ENCODE measurements at regions not wholly inside any gene's neighbourhood (a gene's known extent, or its start where the extent isn't known, plus 50 kb on each side); places are given as distances from the start of the nearest gene placed in this dataset.

GRCh38 chr18:41660654-41661053 is 294.4 kb upstream of the PIK3C3 start:
- H3K9me3 Mint-ChIP-seq, result peaks cover 4 to 10% (median 7%) of the 10 kb centered on the region in 5 donors
- no peaks in the 10 kb centered on the region for H3K27me3 ChIP-seq (ENCODE audit: insufficient read depth, low read length, poor library complexity, severe bottlenecking)
- ChIA-PET POLR2A (no interaction called here), CTCF (no interaction called here)
- H3K27me3 Mint-ChIP-seq, result no peaks in the 10 kb centered on the region
- no peak overlapping the region for H3K27ac Mint-ChIP-seq
- H3K36me3 Mint-ChIP-seq, result no peaks in the 10 kb centered on the region
- H3K27ac ChIP-seq (ENCODE audit: low read depth, low read length), result no peak overlapping the region
- H3K4me3 Mint-ChIP-seq, result no peak overlapping the region
- H3K36me3 ChIP-seq (ENCODE audit: insufficient read depth, low read length), result no peaks in the 10 kb centered on the region
- no peaks in the 10 kb centered on the region for H3K4me1 Mint-ChIP-seq
- no peak overlapping the region for H3K4me3 ChIP-seq (ENCODE audit: low read length)
- DNase-seq, result no peak
- no peaks in the 10 kb centered on the region for H3K9me3 ChIP-seq (ENCODE audit: low read length)
- H3K4me1 ChIP-seq (ENCODE audit: insufficient read depth, low read length), result no peaks in the 10 kb centered on the region

DNA sequence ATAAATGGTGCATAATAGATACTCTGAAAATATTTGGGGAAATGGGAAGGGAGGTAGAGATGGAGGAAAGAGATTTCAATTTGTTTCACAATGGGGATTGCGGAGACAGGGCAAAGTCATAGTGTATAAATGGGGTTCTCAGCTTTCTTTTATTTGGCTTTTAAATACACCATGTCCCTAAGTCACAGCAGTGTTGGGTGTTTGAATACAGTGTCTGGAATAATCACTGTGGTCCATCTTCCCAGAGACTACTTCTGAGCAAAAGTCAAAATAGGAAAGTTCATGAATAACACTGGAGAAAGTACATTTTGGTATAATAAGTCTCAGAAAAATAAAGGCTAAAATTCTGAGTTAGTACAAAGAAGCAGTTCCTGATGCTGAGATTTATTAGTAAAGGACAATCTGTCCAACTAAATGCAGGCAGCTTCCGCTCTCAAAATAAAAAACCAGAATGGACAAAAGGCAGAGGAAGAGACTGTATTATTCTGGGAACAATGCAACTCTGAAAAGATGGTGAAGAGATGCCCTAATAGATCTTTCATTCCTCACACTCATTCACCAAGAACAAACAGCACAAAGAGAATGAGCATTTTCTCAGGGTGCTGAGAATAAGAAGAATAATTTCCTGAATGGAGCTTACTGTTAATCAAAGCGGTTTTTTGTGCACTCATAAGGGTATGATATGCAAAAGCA is 295.4 kb upstream of the PIK3C3 start:
- Mint-ChIP-seq H3K4me3 (no peak overlapping the region), H3K27me3 (no peaks in the 10 kb centered on the region), H3K4me1 (no peaks in the 10 kb centered on the region), H3K9me3 (peaks cover 4 to 10% (median 7%) of the 10 kb centered on the region in 5 donors), H3K27ac (no peak overlapping the region), H3K36me3 (no peaks in the 10 kb centered on the region)
- Histone ChIP-seq H3K27me3 (ENCODE audit: insufficient read depth, low read length, poor library complexity, severe bottlenecking) (no peaks in the 10 kb centered on the region), H3K4me3 (ENCODE audit: low read length) (no peak overlapping the region), H3K4me1 (ENCODE audit: insufficient read depth, low read length) (no peaks in the 10 kb centered on the region), H3K27ac (ENCODE audit: low read depth, low read length) (no peak overlapping the region), H3K9me3 (ENCODE audit: low read length) (no peaks in the 10 kb centered on the region), H3K36me3 (ENCODE audit: insufficient read depth, low read length) (no peaks in the 10 kb centered on the region)
- CTCF ChIA-PET, result no interaction called here
- no peak for DNase-seq
- POLR2A ChIA-PET, result interaction anchor here (0.6 kb wide), 1 partner anchor 1926 kb away, joined by 5 read pairs; no protein-coding TSS in a partner anchor

- no peak for DNase-seq
- Histone ChIP-seq H3K4me1 (ENCODE audit: insufficient read depth, low read length) (no peaks in the 10 kb centered on the region), H3K27me3 (ENCODE audit: insufficient read depth, low read length, poor library complexity, severe bottlenecking) (no peaks in the 10 kb centered on the region), H3K36me3 (ENCODE audit: insufficient read depth, low read length) (no peaks in the 10 kb centered on the region), H3K9me3 (ENCODE audit: low read length) (no peaks in the 10 kb centered on the region), H3K27ac (ENCODE audit: low read depth, low read length) (no peak overlapping the region), H3K4me3 (ENCODE audit: low read length) (no peak overlapping the region)
- no peaks in the 10 kb centered on the region for H3K27me3 Mint-ChIP-seq
- no peak overlapping the region for H3K27ac Mint-ChIP-seq
- ChIA-PET CTCF (no interaction called here), POLR2A (no interaction called here)
- H3K4me1 Mint-ChIP-seq, result no peaks in the 10 kb centered on the region
- peaks cover 0 to 5% (median 5%) of the 10 kb centered on the region in 5 donors for H3K9me3 Mint-ChIP-seq
- no peaks in the 10 kb centered on the region for H3K36me3 Mint-ChIP-seq
- no peak overlapping the region for H3K4me3 Mint-ChIP-seq
Measured at GRCh38 chr18:41657189-41657588, 297.8 kb upstream of the PIK3C3 start.

GRCh38 chr18:41655074-41655473 is 300.0 kb upstream of the PIK3C3 start:
- Mint-ChIP-seq H3K4me1 (no peaks in the 10 kb centered on the region), H3K27ac (no peak overlapping the region), H3K9me3 (peaks cover 0 to 5% (median 4%) of the 10 kb centered on the region in 5 donors), H3K36me3 (no peaks in the 10 kb centered on the region), H3K27me3 (no peaks in the 10 kb centered on the region), H3K4me3 (no peak overlapping the region)
- no peaks in the 10 kb centered on the region for H3K27me3 ChIP-seq (ENCODE audit: insufficient read depth, low read length, poor library complexity, severe bottlenecking)
- no peak for DNase-seq
- H3K4me1 ChIP-seq (ENCODE audit: insufficient read depth, low read length), result no peaks in the 10 kb centered on the region
- no peak overlapping the region for H3K27ac ChIP-seq (ENCODE audit: low read depth, low read length)
- no peak overlapping the region for H3K4me3 ChIP-seq (ENCODE audit: low read length)
- H3K9me3 ChIP-seq (ENCODE audit: low read length), result no peaks in the 10 kb centered on the region
- no peaks in the 10 kb centered on the region for H3K36me3 ChIP-seq (ENCODE audit: insufficient read depth, low read length)
- ChIA-PET CTCF (no interaction called here), POLR2A (no interaction called here)

DNA sequence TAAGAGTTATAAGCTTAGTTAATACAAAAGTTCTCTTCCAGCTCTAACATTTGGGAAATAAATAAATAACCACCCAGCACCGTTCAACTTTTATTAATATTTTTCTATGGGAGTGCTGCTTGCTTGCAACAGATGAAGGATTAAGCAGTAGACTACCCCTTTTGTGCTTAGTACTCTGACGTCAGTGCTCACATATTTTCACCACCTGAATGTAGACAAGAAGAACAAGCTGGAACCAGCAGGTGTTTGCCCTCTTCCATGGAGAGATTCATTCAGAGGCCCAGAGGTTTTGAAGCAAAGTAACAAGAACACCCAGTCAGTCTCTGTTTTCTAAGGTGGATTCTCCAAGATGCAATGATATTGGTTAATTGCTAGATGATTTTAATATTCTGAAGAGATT is 307.1 kb upstream of the PIK3C3 start:
- H3K36me3 Mint-ChIP-seq, result no peaks in the 10 kb centered on the region
- Histone ChIP-seq H3K9me3 (ENCODE audit: low read length) (no peaks in the 10 kb centered on the region), H3K36me3 (ENCODE audit: insufficient read depth, low read length) (no peaks in the 10 kb centered on the region), H3K27ac (ENCODE audit: low read depth, low read length) (no peak overlapping the region), H3K4me1 (ENCODE audit: insufficient read depth, low read length) (no peaks in the 10 kb centered on the region), H3K27me3 (ENCODE audit: insufficient read depth, low read length, poor library complexity, severe bottlenecking) (no peaks in the 10 kb centered on the region), H3K4me3 (ENCODE audit: low read length) (no peak overlapping the region)
- CTCF ChIA-PET, result no interaction called here
- H3K9me3 Mint-ChIP-seq, result peaks cover 0 to 12% (median 7%) of the 10 kb centered on the region in 5 donors
- H3K4me1 Mint-ChIP-seq, result no peaks in the 10 kb centered on the region
- POLR2A ChIA-PET, result no interaction called here
- no peak overlapping the region for H3K27ac Mint-ChIP-seq
- H3K27me3 Mint-ChIP-seq, result peaks cover 0 to 1% of the 10 kb centered on the region in 2 donors
- no peak for DNase-seq
- H3K4me3 Mint-ChIP-seq, result no peak overlapping the region

DNA sequence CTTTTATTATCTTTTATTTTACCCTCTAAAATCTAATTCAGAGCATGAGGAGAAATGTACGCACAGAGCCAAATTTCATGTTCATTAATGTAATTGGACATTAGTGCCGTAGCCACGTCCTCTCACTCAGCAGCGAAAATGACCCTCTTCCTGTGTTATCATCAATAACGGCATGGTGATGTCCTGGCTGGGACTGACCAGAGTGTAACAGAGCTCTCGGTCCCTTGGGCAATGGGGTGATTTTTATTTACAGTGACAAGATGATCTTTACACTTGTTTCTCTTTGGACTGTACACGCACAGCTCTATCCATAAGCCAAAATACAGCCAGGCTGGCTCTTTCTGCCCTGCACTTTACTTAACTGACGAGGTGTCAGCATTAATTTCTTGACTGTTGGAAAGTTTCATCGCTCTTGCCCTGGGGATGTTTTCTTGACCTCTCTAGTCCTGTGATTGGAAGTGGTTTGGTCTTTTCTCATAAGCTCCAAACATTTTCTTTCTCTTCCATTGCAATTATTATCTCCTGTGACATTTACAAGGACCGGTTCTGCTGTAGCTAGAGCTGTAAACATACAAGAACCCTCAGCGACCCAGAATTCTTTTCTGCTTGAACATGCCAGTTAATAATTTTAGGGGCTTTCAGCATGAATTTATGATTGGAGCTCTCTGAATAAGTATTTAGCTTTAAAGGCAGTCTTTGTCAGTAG is 308.0 kb upstream of the PIK3C3 start:
- H3K4me1 Mint-ChIP-seq, result no peaks in the 10 kb centered on the region
- DNase-seq, result no peak
- CTCF ChIA-PET, result no interaction called here

GRCh38 chr18:41645589-41646360 is 309.3 kb upstream of the PIK3C3 start:
- H3K27ac Mint-ChIP-seq, result no peak overlapping the region
- Histone ChIP-seq H3K9me3 (ENCODE audit: low read length) (no peaks in the 10 kb centered on the region), H3K4me1 (ENCODE audit: insufficient read depth, low read length) (no peaks in the 10 kb centered on the region), H3K4me3 (ENCODE audit: low read length) (no peak overlapping the region), H3K27ac (ENCODE audit: low read depth, low read length) (no peak overlapping the region), H3K27me3 (ENCODE audit: insufficient read depth, low read length, poor library complexity, severe bottlenecking) (no peaks in the 10 kb centered on the region), H3K36me3 (ENCODE audit: insufficient read depth, low read length) (no peaks in the 10 kb centered on the region)
- H3K4me1 Mint-ChIP-seq, result no peaks in the 10 kb centered on the region
- no peaks in the 10 kb centered on the region for H3K36me3 Mint-ChIP-seq
- ChIA-PET POLR2A (no interaction called here), CTCF (no interaction called here)
- DNase-seq, result no peak
- peaks cover 0 to 10% (median 7%) of the 10 kb centered on the region in 5 donors for H3K9me3 Mint-ChIP-seq
- peaks cover 0 to 1% of the 10 kb centered on the region in 2 donors for H3K27me3 Mint-ChIP-seq
- no peak overlapping the region for H3K4me3 Mint-ChIP-seq

More for the DNA sequence above, 308.0 kb upstream of the PIK3C3 start:
- no peak overlapping the region for H3K27ac ChIP-seq (ENCODE audit: low read depth, low read length)
- Mint-ChIP-seq H3K27me3 (peaks cover 0 to 1% of the 10 kb centered on the region in 2 donors), H3K36me3 (no peaks in the 10 kb centered on the region), H3K9me3 (peaks cover 0 to 10% (median 7%) of the 10 kb centered on the region in 5 donors), H3K4me3 (no peak overlapping the region), H3K27ac (no peak overlapping the region)
- H3K27me3 ChIP-seq (ENCODE audit: insufficient read depth, low read length, poor library complexity, severe bottlenecking), result no peaks in the 10 kb centered on the region
- H3K9me3 ChIP-seq (ENCODE audit: low read length), result no peaks in the 10 kb centered on the region
- H3K4me3 ChIP-seq (ENCODE audit: low read length), result no peak overlapping the region
- H3K36me3 ChIP-seq (ENCODE audit: insufficient read depth, low read length), result no peaks in the 10 kb centered on the region
- POLR2A ChIA-PET, result no interaction called here
- no peaks in the 10 kb centered on the region for H3K4me1 ChIP-seq (ENCODE audit: insufficient read depth, low read length)

DNA sequence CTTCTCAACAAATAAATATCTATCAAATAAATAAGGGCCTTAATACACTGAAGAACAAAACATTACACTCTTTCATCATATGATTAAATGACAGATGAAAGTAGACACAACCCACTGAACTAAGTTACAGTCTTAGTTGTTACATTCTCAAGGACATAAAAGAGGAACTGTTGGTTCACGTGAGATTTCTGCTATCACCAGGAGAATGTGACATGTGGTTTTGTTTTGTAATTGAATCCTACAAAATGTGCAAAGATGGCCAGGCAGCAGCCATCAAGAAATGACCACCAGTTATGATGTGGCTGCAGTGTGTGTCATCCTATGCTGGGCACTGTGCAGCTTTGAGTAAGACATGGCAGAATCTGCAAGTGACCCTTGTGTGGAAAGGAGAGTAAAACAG is 310.6 kb upstream of the PIK3C3 start:
- ChIA-PET POLR2A (no interaction called here), CTCF (no interaction called here)
- Mint-ChIP-seq H3K4me3 (no peak overlapping the region), H3K4me1 (no peaks in the 10 kb centered on the region), H3K36me3 (no peaks in the 10 kb centered on the region), H3K27me3 (peaks cover 0 to 1% of the 10 kb centered on the region in 2 donors), H3K9me3 (peaks cover 0 to 10% (median 7%) of the 10 kb centered on the region in 5 donors), H3K27ac (no peak overlapping the region)
- no peak overlapping the region for H3K4me3 ChIP-seq (ENCODE audit: low read length)
- H3K9me3 ChIP-seq (ENCODE audit: low read length), result no peaks in the 10 kb centered on the region
- no peaks in the 10 kb centered on the region for H3K36me3 ChIP-seq (ENCODE audit: insufficient read depth, low read length)
- H3K27me3 ChIP-seq (ENCODE audit: insufficient read depth, low read length, poor library complexity, severe bottlenecking), result no peaks in the 10 kb centered on the region
- no peaks in the 10 kb centered on the region for H3K4me1 ChIP-seq (ENCODE audit: insufficient read depth, low read length)
- no peak for DNase-seq
- H3K27ac ChIP-seq (ENCODE audit: low read depth, low read length), result no peak overlapping the region

All from CD8-positive, alpha-beta memory T cell (primary cell).